HG02798 (cell line): ENCODE measurements at regions not wholly inside any gene's neighbourhood (a gene's known extent, or its start where the extent isn't known, plus 50 kb on each side); places are given as distances from the start of the nearest gene placed in this dataset.
"Not testable (repeated sequence)": the region's sequence is repeated elsewhere in the genome, so short reads cannot be mapped to it uniquely, and the experiment has no call there.

ENCODE experiments used
- ATAC-seq: cut with Tn5 transposase; IDR thresholded peaks from one replicate; pipeline ENCODE4 v1.9.1; 2021; ENCODE audit warnings: mild to moderate bottlenecking; ENCODE audit not compliant: unreplicated experiment, poor library complexity

DNA sequence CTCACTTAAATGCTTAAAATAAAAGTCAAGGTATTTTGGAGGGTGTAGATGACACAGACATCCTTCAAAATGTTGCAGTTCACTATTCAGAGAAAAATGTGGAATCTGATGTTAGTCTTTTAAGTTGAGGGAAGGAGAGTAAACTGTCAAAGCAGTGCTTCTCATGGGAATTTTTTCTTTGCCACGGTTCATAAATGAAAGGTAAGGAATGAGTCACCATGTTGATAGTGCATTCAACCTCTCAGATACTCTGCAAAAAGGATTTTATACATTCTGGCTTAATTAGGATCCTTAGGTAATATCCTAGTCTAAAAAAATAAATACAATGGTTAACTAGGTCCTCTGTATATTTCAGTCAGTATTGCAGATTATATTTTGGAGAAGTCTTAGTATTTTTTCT, 804.3 kb downstream of the TTLL7 start:
- ATAC-seq = not testable (repeated sequence)

GRCh38 chr1:83182033-83182728, 816.8 kb downstream of the TTLL7 start:
- ATAC-seq = not testable (repeated sequence)

- not testable (repeated sequence) for ATAC-seq
These were observed 818.3 kb downstream of the TTLL7 start for GRCh38 chr1:83180621-83181020.

DNA sequence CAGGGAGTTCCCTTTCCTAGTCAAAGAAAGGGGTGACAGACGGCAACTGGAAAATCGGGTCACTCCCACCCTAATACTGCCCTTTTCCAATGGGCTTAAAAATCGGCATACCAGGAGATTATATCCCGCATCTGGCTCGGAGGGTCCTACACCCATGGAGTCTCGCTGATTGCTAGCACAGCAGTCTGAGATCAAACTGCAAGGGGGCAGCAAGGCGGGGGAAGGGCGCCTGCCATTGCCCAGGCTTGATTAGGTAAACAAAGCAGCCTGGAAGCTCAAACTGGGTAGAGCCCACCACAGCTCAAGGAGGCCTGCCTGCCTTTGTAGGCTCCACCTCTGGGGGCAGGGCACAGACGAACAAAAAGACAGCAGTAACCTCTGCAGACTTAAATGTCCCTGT, 831.3 kb downstream of the TTLL7 start:
- ATAC-seq = not testable (repeated sequence)

DNA sequence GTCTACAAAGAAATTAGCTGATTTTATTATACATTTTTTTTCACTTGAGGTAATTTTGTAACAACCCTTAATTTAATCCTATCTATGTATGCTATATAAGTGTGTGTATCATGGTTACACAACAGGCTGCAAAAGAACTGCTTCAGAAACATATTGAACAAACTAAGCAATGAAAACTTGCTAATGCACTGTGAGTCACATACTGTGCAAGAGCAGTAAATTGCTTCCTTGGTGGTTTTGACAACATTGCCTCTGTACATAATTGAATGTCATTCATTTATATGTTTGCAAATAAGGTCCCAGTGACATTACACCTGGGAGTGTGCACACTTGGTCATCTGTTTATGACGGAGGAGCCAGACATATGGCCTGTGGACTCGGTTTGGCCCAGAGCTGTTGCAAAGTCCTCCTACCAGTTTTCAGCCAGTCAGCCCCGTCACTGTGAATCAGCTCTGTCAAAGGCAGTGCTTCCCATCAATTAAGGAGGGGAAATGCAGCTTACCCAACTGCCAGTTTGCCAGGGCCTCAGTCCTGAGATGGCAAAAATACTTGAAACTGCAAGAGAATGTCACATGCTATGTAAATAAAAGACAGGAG, 835.0 kb downstream of the TTLL7 start:
- ATAC-seq = not testable (repeated sequence)

GRCh38 chr1:83158924-83159323, 840.0 kb downstream of the TTLL7 start:
- ATAC-seq = not testable (repeated sequence)

- ATAC-seq = not testable (repeated sequence)
These were observed 844.6 kb downstream of the TTLL7 start for GRCh38 chr1:83154306-83154705.

DNA sequence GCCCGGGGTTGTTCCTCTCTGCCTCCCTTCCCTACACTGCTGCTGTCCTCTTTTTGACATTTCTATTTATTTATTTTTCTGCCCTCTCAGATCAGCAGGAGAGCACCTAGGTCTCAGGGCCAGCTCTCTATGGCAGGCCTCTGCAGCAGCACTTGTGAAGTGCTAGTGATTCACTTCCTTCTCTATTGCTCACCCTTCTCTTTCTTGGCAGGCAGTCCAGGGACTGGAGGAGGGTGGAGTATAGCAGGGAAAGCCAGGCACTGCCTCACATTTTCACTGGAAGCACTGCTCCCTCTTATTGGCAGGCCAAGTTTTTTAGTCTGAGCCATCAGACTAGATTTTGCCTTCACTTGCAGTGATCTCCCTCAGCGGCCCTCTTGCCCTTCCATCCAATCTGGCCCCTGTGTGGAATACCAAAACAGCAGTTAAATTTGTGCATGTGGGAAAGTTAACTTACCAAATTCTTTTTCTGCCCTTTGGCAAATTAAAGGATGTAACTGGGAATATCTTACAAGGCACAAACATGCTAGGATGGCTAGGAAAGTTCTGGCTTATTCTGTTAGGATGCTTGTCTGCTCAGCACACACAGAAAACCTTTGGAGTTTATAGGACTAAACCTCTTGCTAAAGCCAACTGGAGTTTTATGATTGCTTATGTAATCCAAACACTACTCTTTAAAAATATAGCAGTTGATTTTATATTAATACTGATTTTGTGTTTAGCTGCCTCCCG, 847.6 kb downstream of the TTLL7 start:
- not testable (repeated sequence) for ATAC-seq

DNA sequence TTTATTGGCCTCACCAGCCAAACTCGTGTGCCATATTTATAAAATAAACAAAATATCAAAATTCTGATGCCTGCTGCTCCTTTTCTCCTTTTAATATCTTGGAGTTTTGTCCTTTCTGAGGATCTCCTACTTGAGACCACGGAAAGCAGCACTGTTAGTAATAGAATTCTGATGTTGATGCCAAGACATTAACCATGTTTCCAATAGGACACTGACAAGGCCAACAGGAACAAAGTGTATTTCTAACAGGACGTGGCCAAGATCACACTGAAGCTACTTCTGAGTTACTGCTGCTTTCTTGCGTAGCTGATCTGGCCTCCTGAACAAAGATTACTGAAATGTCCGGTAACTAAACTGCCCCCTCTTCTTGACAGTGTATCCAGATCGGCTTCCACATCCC, 848.5 kb downstream of the TTLL7 start:
- ATAC-seq = not testable (repeated sequence)

- ATAC-seq = not testable (repeated sequence)
These were observed 853.1 kb downstream of the TTLL7 start for GRCh38 chr1:83145820-83146219.

GRCh38 chr1:83142802-83143201, 856.1 kb downstream of the TTLL7 start:
- ATAC-seq = not testable (repeated sequence)

GRCh38 chr1:83135524-83136157, 863.3 kb downstream of the TTLL7 start:
- ATAC-seq = not testable (repeated sequence)

DNA sequence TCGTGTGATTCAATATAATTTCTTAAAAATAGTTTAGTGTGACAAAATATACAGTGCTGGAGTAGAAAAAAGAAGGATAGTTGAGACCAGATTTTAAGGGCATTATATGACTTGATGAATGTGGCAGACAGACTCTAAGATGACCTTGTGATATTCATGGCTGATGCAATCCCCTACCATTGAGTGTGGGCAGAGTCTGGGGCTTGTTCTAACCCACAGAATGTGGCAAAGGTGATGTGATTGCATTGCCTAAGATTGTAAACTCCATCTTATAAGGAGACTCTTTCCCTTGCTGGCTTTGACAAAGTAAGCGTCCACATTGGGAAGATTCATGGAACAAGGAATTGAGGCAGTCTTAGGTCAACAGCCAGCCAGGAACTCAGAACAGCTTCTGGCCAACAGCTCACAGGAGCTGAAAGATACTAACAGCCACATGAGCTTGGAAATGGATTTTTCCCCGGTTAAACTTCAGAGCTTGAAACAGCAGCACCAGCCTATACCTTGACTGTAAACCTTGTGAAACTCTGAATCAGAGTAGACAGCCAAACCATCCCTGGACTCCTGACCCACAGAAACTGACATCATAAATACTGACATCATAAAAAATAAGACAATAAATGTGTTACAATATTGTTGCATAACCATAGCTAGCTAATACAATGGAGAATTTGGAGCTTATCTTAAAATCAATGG, 864.5 kb downstream of the TTLL7 start:
- not testable (repeated sequence) for ATAC-seq

- no peak for ATAC-seq
These were observed 867.3 kb downstream of the TTLL7 start for GRCh38 chr1:83131692-83131955.

DNA sequence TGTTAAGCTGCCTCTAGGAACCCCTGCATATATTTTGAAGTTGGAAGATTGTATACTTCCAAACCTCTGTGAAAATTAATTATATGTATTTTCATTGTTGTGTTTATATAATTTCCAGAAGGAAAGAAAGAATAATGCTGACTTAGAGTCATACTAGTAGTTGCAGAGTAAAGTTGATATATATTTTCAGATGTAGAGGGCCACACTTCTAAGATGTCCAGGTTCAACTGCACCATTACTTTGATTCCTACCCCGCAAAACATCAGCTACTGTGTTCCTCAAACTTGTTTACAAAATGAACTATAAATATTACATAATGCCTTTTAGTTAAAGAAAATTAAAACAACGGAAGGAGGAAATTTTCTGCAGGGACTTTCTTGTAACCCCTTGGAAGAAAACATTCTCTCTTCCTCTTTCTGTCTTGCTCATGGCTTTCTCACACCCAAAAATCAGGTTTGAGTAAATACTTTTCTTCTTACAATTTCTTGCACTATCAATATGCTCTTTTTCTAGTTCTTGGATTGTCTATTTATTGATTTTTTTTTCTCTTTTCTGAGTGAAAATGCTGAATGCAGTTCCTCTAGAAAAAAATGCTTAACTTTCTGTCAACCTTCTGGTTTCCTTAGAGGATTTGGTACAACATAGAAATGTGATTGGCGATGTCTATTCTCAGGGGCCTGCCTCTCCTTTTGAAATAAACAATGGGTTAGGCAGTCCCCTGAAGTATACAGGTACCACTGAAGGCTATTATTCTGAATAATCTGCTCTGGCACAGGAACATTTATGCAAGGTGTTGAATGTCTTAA, 867.8 kb downstream of the TTLL7 start:
- no peak for ATAC-seq

- ATAC-seq = no peak
These were observed 869.8 kb downstream of the TTLL7 start for GRCh38 chr1:83129107-83129506.

- ATAC-seq = no peak
These were observed 873.5 kb downstream of the TTLL7 start for GRCh38 chr1:83125456-83125855.

DNA sequence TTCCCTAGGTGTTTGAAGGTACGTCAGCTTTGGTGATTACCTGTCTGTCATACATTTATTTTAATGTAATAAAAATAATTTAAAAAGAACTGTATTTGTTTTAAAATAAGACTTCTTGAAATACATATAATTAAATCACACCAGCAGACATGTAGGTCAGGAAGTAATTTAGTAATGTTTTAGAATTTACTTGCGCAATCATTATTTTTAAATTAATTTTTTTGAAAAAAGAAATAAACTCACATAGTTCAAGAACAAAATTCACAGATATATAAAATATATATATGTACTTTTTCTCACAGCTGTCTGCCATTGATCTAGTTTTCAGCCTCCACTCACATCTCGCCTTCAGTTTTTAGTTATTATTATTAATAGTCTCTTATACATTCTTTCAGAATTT, 875.9 kb downstream of the TTLL7 start:
- ATAC-seq = no peak

GRCh38 chr1:83118472-83118871, 880.5 kb downstream of the TTLL7 start:
- no peak for ATAC-seq

DNA sequence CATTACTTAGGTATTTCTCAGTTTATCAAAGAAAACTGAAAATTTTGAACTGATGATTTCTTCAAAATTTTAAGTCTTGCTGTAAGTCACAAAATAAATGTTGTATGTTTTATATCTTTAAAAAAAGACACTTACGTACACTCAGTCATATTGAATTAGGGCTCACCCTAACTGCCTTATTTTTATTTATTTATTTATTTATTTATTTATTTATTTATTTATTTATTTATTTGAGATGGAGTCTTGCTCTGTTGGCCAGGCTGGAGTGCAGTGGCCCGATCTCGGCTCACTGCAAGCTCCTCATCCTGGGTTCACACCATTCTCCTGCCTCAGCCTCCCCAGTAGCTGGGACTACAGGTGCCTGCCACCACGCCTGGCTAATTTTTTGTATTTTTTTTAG, 881.9 kb downstream of the TTLL7 start:
- not testable (repeated sequence) for ATAC-seq
